ENCODE measurements at regions not wholly inside any gene's neighbourhood (a gene's known extent, or its start where the extent isn't known, plus 50 kb on each side); places are given as distances from the start of the nearest gene placed in this dataset.

DNA sequence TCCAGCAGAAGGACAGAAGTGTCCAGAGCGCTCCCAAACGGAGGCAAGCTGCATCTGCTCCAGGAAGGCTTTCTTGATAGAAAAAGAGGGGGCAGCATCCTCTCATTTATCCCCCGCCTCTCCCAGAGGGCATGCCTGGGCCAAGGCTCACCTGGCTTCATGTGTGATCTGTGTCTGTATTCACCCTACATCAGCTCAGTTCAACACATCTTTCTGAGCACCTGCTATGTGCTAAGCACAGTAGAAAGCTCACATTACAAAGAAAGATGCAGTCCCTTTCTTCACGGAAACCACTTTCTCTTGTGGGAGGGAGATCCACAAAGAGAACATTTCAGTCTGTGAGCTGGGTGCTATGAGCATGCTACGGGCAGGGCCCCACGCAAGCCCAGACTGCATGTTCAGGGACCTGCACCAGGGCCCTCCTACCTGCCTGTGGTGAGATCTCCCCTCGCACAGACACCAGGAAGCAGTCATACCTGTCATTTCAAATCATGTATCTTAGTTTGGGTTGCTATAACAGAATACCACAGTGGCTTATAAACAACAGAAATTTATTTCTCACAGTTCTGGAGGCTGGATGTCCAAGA lies 90.7 kb downstream of the PDCL3 start:
- H3K27me3 ChIP-seq (ENCODE audit: control insufficient read depth in 1 of 2, insufficient read depth in 2 of 2, low read length in 2 of 2), result no peaks in the 10 kb centered on the region
- peaks cover 28% of the 10 kb centered on the region for H3K4me1 ChIP-seq (ENCODE audit: insufficient read depth, low read length)
- TF ChIP-seq, protein P1, sequence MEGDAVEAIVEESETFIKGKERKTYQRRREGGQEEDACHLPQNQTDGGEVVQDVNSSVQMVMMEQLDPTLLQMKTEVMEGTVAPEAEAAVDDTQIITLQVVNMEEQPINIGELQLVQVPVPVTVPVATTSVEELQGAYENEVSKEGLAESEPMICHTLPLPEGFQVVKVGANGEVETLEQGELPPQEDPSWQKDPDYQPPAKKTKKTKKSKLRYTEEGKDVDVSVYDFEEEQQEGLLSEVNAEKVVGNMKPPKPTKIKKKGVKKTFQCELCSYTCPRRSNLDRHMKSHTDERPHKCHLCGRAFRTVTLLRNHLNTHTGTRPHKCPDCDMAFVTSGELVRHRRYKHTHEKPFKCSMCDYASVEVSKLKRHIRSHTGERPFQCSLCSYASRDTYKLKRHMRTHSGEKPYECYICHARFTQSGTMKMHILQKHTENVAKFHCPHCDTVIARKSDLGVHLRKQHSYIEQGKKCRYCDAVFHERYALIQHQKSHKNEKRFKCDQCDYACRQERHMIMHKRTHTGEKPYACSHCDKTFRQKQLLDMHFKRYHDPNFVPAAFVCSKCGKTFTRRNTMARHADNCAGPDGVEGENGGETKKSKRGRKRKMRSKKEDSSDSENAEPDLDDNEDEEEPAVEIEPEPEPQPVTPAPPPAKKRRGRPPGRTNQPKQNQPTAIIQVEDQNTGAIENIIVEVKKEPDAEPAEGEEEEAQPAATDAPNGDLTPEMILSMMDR (IDR thresholded peaks at IDR 0.05), result no peak
- Mint-ChIP-seq H3K27ac (peak overlapping the region; percentile 93), H3K4me3 (peak overlapping the region; percentile 65), H3K4me1 (ENCODE audit: low read depth) (peaks cover 57% of the 10 kb centered on the region), H3K36me3 (ENCODE audit: low read depth) (no peaks in the 10 kb centered on the region), H3K9me3 (peaks cover 3% of the 10 kb centered on the region), H3K27me3 (no peaks in the 10 kb centered on the region)
- intact Hi-C loops (cut with DNase I, micrococcal nuclease), result loop anchor here in 1 of 2 experiments (1.0 to 5.0 kb wide), 2 partner anchors 9 to 71 kb away; no protein-coding TSS in a partner anchor
- ChIA-PET POLR2A (interaction anchor here (0.6 to 1.9 kb wide), 2 partner anchors 9 to 11 kb away, joined by 3 to 20 read pairs; no protein-coding TSS in a partner anchor), CTCF (interaction anchor here (0.6 to 1.8 kb wide), 4 partner anchors 23 to 71 kb away, joined by 3 to 5 read pairs (median 3); no protein-coding TSS in a partner anchor)
- ATAC-seq (ENCODE audit: poor library complexity), result peak; percentile 94
- no peak overlapping the region for H3K27ac ChIP-seq (ENCODE audit: low read depth in 1 of 2, low read length in 2 of 2)
- H3K4me3 ChIP-seq (ENCODE audit: low read length), result no peak overlapping the region
- no peaks in the 10 kb centered on the region for H3K36me3 ChIP-seq (ENCODE audit: insufficient read depth, low read length)
- DNase-seq, result peak in 13 of 14 experiments; percentile 18 to 81 (median 31)
- H3K9me3 ChIP-seq (ENCODE audit: control insufficient read depth in 1 of 2, insufficient read depth in 1 of 2, low read length in 2 of 2), result peaks cover 0 to 3% of the 10 kb centered on the region in 2 experiments

DNA sequence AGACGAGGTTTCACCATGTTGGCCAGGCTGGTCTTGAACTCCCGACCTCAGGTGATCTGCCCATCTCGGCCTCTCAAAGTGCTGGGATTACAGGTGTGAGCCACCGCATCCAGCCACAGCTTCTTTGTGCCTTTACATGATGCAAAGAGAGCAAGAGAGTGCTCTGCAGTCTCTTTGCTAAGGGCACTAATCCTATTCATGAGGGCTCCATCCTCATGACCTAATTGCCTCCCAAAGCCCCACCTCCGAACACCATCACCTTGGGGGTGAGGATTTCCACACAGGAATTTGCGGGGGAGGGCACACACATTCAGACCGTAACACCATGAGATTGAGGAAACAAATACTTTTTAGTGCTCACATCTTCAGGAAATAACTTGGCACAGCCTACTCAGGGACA lies 91.8 kb downstream of the PDCL3 start:
- ChIA-PET CTCF (interaction anchor here (1.2 to 1.8 kb wide), 2 partner anchors 24 to 44 kb away, joined by 3 to 5 read pairs; no protein-coding TSS in a partner anchor), POLR2A (interaction anchor here (1.1 kb wide), 1 partner anchor 10 kb away, joined by 3 read pairs; no protein-coding TSS in a partner anchor)
- Mint-ChIP-seq H3K9me3 (peaks cover 3% of the 10 kb centered on the region), H3K4me3 (no peak overlapping the region), H3K36me3 (ENCODE audit: low read depth) (no peaks in the 10 kb centered on the region), H3K27me3 (no peaks in the 10 kb centered on the region), H3K27ac (peak overlapping the region; percentile 93), H3K4me1 (ENCODE audit: low read depth) (peaks cover 55% of the 10 kb centered on the region)
- H3K27me3 ChIP-seq (ENCODE audit: control insufficient read depth in 1 of 2, insufficient read depth in 2 of 2, low read length in 2 of 2), result no peaks in the 10 kb centered on the region
- H3K4me1 ChIP-seq (ENCODE audit: insufficient read depth, low read length), result peaks cover 25% of the 10 kb centered on the region
- no peaks in the 10 kb centered on the region for H3K36me3 ChIP-seq (ENCODE audit: insufficient read depth, low read length)
- no peak overlapping the region for H3K27ac ChIP-seq (ENCODE audit: low read depth in 1 of 2, low read length in 2 of 2)
- peaks cover 0 to 3% of the 10 kb centered on the region in 2 experiments for H3K9me3 ChIP-seq (ENCODE audit: control insufficient read depth in 1 of 2, insufficient read depth in 1 of 2, low read length in 2 of 2)
- no peak for DNase-seq
- TF ChIP-seq, protein P1 (IDR thresholded peaks at IDR 0.05), result no peak
- H3K4me3 ChIP-seq (ENCODE audit: low read length), result no peak overlapping the region
- no peak for ATAC-seq (ENCODE audit: poor library complexity)
- intact Hi-C loops (cut with DNase I, micrococcal nuclease), result loop anchor here in 1 of 2 experiments (5.0 kb wide), 1 partner anchor 72 kb away; no protein-coding TSS in a partner anchor

DNA sequence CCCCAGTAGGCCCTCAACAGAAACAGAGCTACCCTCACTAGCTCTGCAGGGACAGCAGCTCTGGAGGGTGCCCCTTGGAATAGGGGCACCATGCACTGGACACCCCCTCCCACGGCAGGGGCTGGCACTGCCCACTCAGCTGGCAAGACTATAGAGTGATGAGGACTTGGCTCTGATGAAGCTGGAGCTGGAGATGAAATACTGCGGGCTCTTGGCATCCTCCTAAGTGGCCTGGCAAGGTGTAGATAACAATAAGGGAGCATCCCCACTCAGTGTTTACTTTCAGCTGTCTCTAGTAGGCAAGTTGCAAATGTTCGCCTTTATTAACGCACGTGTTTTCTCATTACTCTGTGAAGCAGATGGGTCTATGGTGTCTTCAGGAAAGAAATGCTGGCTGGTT lies 92.7 kb downstream of the PDCL3 start:
- peaks cover 25% of the 10 kb centered on the region for H3K4me1 ChIP-seq (ENCODE audit: insufficient read depth, low read length)
- no peak overlapping the region for H3K27ac ChIP-seq (ENCODE audit: low read depth in 1 of 2, low read length in 2 of 2)
- no peak overlapping the region for H3K4me3 ChIP-seq (ENCODE audit: low read length)
- peaks cover 3% of the 10 kb centered on the region for H3K9me3 Mint-ChIP-seq
- DNase-seq (no peak), ATAC-seq (ENCODE audit: poor library complexity) (no peak)
- peaks cover 55% of the 10 kb centered on the region for H3K4me1 Mint-ChIP-seq (ENCODE audit: low read depth)
- TF ChIP-seq, protein P1 (IDR thresholded peaks at IDR 0.05), result no peak
- H3K27ac Mint-ChIP-seq, result peak overlapping the region; percentile 93
- H3K9me3 ChIP-seq (ENCODE audit: control insufficient read depth in 1 of 2, insufficient read depth in 1 of 2, low read length in 2 of 2), result peaks cover 0 to 3% of the 10 kb centered on the region in 2 experiments
- POLR2A ChIA-PET, result interaction anchor here (1.1 kb wide), 1 partner anchor 11 kb away, joined by 3 read pairs; no protein-coding TSS in a partner anchor
- H3K4me3 Mint-ChIP-seq, result no peak overlapping the region
- CTCF ChIA-PET, result no interaction called here
- no peaks in the 10 kb centered on the region for H3K36me3 ChIP-seq (ENCODE audit: insufficient read depth, low read length)
- no peaks in the 10 kb centered on the region for H3K27me3 ChIP-seq (ENCODE audit: control insufficient read depth in 1 of 2, insufficient read depth in 2 of 2, low read length in 2 of 2)
- H3K36me3 Mint-ChIP-seq (ENCODE audit: low read depth), result no peaks in the 10 kb centered on the region
- intact Hi-C loops (cut with DNase I, micrococcal nuclease), result no loop called here
- H3K27me3 Mint-ChIP-seq, result no peaks in the 10 kb centered on the region
